Gastroesophageal sphincter (tissue), 4 donors: ENCODE measurements at regions not wholly inside any gene's neighbourhood (a gene's known extent, or its start where the extent isn't known, plus 50 kb on each side); places are given as distances from the start of the nearest gene placed in this dataset.
A peak's percentile ranks its signal among the peaks of the same experiment; 100 is the strongest.

Source experiments
- ATAC-seq: fragments of 150-250 bp; one replicate; pipeline ENCODE4 v1.9.1; 2016; ENCODE audit warnings: mild to moderate bottlenecking, moderate library complexity
- H3K27ac ChIP-seq, 4 donors: fragments of 200-600 bp; sonication (generic) in 3 of 4; 1 replicate in 3 of 4; 2 replicates in 1 of 4; pipeline ENCODE4 v1.5.1; 2016 to 2019
- H3K27me3 ChIP-seq: fragments of 200-600 bp; sonication (generic); one replicate; pipeline ENCODE4 v1.5.1; 2019
- H3K36me3 ChIP-seq, 2 donors: fragments of 200-600 bp; sonication (generic); one replicate each; pipeline ENCODE4 v1.5.1; 2019; ENCODE audit warnings: control low read depth in 1 of 2
- H3K4me1 ChIP-seq, 3 donors: fragments of 200-600 bp; sonication (generic); 1 replicate in 2 of 3; 2 replicates in 1 of 3; pipeline ENCODE4 v1.5.1; 2016 to 2019; ENCODE audit warnings: control low read depth in 2 of 3
- H3K4me3 ChIP-seq, 2 donors: fragments of 200-600 bp; sonication (generic); one replicate each; pipeline ENCODE4 v1.5.1; 2019; ENCODE audit warnings: mild to moderate bottlenecking in 1 of 2, moderate library complexity in 1 of 2
- H3K9me3 ChIP-seq, 3 donors: fragments of 200-600 bp; sonication (generic); one replicate each; pipeline ENCODE4 v1.5.1; 2017 to 2019; ENCODE audit warnings: control low read depth in 2 of 3
- EP300 ChIP-seq: sonication (generic); formaldehyde crosslinking; IDR thresholded peaks from one replicate; pipeline ENCODE4 v1.6.1; 2017; ENCODE audit warnings: antibody characterized with exemption, mild to moderate bottlenecking
- POLR2A ChIP-seq, 2 donors: fragments of 450-650 bp; IDR thresholded peaks; one replicate each; pipeline ENCODE4 v1.6.1; 2017; ENCODE audit warnings: antibody characterized with exemption in 2 of 2, mild to moderate bottlenecking in 2 of 2, moderate library complexity in 1 of 2
- POLR2AphosphoS5 ChIP-seq: sonication (generic); formaldehyde crosslinking; IDR thresholded peaks from one replicate; pipeline ENCODE4 v1.6.1; 2017; ENCODE audit warnings: antibody characterized with exemption
- WGBS, 2 donors: methylation state at CpG; one replicate each; pipeline ENCODE4 v1.1.5; 2018; ENCODE audit warnings: low coverage in 1 of 2; 5-methylcytosine and 5-hydroxymethylcytosine counted together
- TF ChIP-seq, protein P1 (sequence below), 4 experiments: fragments of 200-600 bp in 2 of 4; fragments of 450-650 bp in 2 of 4; sonication (generic) in 1 of 4; IDR thresholded peaks; one replicate each; pipeline ENCODE4 v1.5.1; 2017 to 2019; ENCODE audit warnings: antibody characterized with exemption in 4 of 4, mild to moderate bottlenecking in 2 of 4, moderate library complexity in 2 of 4

GRCh38 chr2:21748501-21748900 lies 624.7 kb downstream of the TDRD15 start:
- TF ChIP-seq EP300 (no peak), POLR2AphosphoS5 (no peak), POLR2A (IDR thresholded peaks at IDR 0.05) (no peak)
- TF ChIP-seq, protein P1, sequence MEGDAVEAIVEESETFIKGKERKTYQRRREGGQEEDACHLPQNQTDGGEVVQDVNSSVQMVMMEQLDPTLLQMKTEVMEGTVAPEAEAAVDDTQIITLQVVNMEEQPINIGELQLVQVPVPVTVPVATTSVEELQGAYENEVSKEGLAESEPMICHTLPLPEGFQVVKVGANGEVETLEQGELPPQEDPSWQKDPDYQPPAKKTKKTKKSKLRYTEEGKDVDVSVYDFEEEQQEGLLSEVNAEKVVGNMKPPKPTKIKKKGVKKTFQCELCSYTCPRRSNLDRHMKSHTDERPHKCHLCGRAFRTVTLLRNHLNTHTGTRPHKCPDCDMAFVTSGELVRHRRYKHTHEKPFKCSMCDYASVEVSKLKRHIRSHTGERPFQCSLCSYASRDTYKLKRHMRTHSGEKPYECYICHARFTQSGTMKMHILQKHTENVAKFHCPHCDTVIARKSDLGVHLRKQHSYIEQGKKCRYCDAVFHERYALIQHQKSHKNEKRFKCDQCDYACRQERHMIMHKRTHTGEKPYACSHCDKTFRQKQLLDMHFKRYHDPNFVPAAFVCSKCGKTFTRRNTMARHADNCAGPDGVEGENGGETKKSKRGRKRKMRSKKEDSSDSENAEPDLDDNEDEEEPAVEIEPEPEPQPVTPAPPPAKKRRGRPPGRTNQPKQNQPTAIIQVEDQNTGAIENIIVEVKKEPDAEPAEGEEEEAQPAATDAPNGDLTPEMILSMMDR (IDR thresholded peaks at IDR 0.05), result no peak
- Histone ChIP-seq H3K4me1 (no peaks in the 10 kb centered on the region), H3K27ac (no peak overlapping the region), H3K36me3 (no peaks in the 10 kb centered on the region), H3K4me3 (no peak overlapping the region), H3K9me3 (peaks cover 0 to 10% (median 0%) of the 10 kb centered on the region in 3 donors), H3K27me3 (no peaks in the 10 kb centered on the region)
- 66 to 72% methylated on average over 4 of the region's 4 CpGs for WGBS, 2 donors
- ATAC-seq, result no peak

- Histone ChIP-seq H3K4me1 (no peaks in the 10 kb centered on the region), H3K27me3 (no peaks in the 10 kb centered on the region), H3K36me3 (no peaks in the 10 kb centered on the region), H3K9me3 (no peaks in the 10 kb centered on the region), H3K27ac (no peak overlapping the region), H3K4me3 (no peak overlapping the region)
- no peak for TF ChIP-seq POLR2A (IDR thresholded peaks at IDR 0.05)
- TF ChIP-seq, protein P1 (IDR thresholded peaks at IDR 0.05), result peak in 1 of 4 experiments; percentile 12
- no peak for TF ChIP-seq EP300
- WGBS, 2 donors, result 54 to 65% methylated on average over 5 of the region's 5 CpGs
- ATAC-seq, result no peak
Observed at GRCh38 chr2:21754164-21754788, 630.5 kb downstream of the TDRD15 start.

DNA sequence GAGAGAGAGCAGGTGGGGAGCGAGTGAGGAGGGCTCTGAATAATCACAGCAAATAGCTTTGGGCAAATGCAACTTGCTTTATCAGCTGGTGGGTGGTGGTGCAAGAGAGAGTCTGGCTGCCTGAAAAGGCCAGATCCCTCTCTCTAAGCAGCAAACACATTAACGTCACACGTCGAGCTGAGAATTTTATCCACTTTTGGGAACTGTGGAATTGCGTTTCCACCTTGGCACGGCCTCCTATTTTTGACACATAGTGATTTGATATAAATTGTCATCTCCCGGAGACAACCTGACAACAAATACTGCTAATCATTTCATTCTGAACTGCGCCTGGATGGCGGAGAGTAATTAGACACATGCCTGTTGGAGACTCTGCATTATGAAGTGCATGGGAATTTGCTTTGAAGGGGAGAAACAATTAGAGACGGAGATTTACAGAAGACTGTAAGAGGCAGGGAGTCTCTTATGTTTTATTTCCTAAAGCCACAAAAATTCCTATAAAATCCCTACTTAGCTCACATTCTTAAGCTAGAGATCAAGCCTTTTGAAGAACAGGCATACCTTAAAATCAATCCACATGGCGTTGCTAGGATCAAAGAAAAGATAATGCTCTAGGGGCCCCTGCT lies 634.1 kb downstream of the TDRD15 start:
- H3K4me1 ChIP-seq, result no peaks in the 10 kb centered on the region
- H3K4me3 ChIP-seq, result no peak overlapping the region
- no peaks in the 10 kb centered on the region for H3K36me3 ChIP-seq
- TF ChIP-seq, protein P1 (IDR thresholded peaks at IDR 0.05), result no peak
- TF ChIP-seq EP300 (no peak), POLR2AphosphoS5 (no peak), POLR2A (IDR thresholded peaks at IDR 0.05) (no peak)
- H3K27ac ChIP-seq, result no peak overlapping the region
- H3K27me3 ChIP-seq, result no peaks in the 10 kb centered on the region
- WGBS, 2 donors, result 60 to 86% methylated on average over 6 to 10 of the region's 11 CpGs
- no peaks in the 10 kb centered on the region for H3K9me3 ChIP-seq
- ATAC-seq, result no peak

- TF ChIP-seq POLR2A (IDR thresholded peaks at IDR 0.05) (no peak), EP300 (no peak), POLR2AphosphoS5 (no peak)
- TF ChIP-seq, protein P1 (IDR thresholded peaks at IDR 0.05), result no peak
- no peak for ATAC-seq
- Histone ChIP-seq H3K4me3 (no peak overlapping the region), H3K27ac (no peak overlapping the region), H3K9me3 (no peaks in the 10 kb centered on the region), H3K4me1 (no peaks in the 10 kb centered on the region), H3K36me3 (no peaks in the 10 kb centered on the region), H3K27me3 (no peaks in the 10 kb centered on the region)
Observed at GRCh38 chr2:21759819-21760218, 636.1 kb downstream of the TDRD15 start.

DNA sequence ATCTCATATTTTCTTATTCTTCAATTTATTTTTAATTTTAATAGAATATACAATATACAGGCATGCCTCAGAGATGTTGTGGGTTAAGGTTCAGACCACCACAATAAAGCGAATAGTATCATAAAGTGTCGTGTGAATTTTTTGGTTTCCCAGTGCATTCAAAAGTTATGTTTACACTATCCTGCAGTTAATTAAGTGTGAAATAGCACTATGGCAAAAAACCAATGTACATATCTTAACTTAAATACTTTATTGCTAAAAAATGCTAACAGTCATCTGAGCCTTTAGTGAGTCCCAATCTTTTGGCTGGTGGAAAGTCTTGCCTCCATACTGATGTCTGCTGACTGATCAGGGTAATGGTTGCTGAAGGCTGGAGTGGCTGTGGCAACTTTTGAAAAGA lies 637.6 kb downstream of the TDRD15 start:
- ATAC-seq, result no peak
- Histone ChIP-seq H3K4me1 (no peaks in the 10 kb centered on the region), H3K27ac (no peak overlapping the region), H3K27me3 (no peaks in the 10 kb centered on the region), H3K9me3 (no peaks in the 10 kb centered on the region), H3K4me3 (no peak overlapping the region), H3K36me3 (no peaks in the 10 kb centered on the region)
- TF ChIP-seq EP300, result no peak
- no peak for TF ChIP-seq POLR2AphosphoS5
- no peak for TF ChIP-seq POLR2A (IDR thresholded peaks at IDR 0.05)
- TF ChIP-seq, protein P1 (IDR thresholded peaks at IDR 0.05), result no peak
- WGBS, 2 donors, result 69 to 75% methylated on average over 2 of the region's 2 CpGs
